ENCODE measurements at regions not wholly inside any gene's neighbourhood (a gene's known extent, or its start where the extent isn't known, plus 50 kb on each side); places are given as distances from the start of the nearest gene placed in this dataset.

- H3K27ac ChIP-seq, result no peak overlapping the region
- TF ChIP-seq ZFX (IDR thresholded peaks at IDR 0.05) (no peak), CTCF (conservative IDR thresholded peaks at IDR 0.05) (no peak)
These were observed 186.2 kb downstream of the RBFOX3 start for GRCh38 chr17:79424471-79425185.

GRCh38 chr17:79423811-79424465, 186.9 kb downstream of the RBFOX3 start:
- no peak overlapping the region for H3K27ac ChIP-seq
- TF ChIP-seq CTCF (conservative IDR thresholded peaks at IDR 0.05) (no peak), ZFX (IDR thresholded peaks at IDR 0.05) (no peak)

GRCh38 chr17:79422236-79422635, 188.6 kb downstream of the RBFOX3 start:
- H3K27ac ChIP-seq, result no peak overlapping the region
- TF ChIP-seq ZFX (IDR thresholded peaks at IDR 0.05) (no peak), CTCF (conservative IDR thresholded peaks at IDR 0.05) (no peak)

- no peak overlapping the region for H3K27ac ChIP-seq
- TF ChIP-seq CTCF (conservative IDR thresholded peaks at IDR 0.05) (no peak), ZFX (IDR thresholded peaks at IDR 0.05) (no peak)
These were observed 190.3 kb downstream of the RBFOX3 start for GRCh38 chr17:79420318-79421243.

GRCh38 chr17:79417476-79417988, 193.3 kb downstream of the RBFOX3 start:
- H3K27ac ChIP-seq, result no peak overlapping the region
- TF ChIP-seq CTCF (conservative IDR thresholded peaks at IDR 0.05), result no peak
- no peak for TF ChIP-seq ZFX (IDR thresholded peaks at IDR 0.05)

- TF ChIP-seq CTCF (conservative IDR thresholded peaks at IDR 0.05) (no peak), ZFX (IDR thresholded peaks at IDR 0.05) (no peak)
- H3K27ac ChIP-seq, result no peak overlapping the region
These were observed 194.9 kb downstream of the RBFOX3 start for GRCh38 chr17:79415909-79416308.

Measured in C4-2B (cell line).